Neural cell (in vitro differentiated cells): ENCODE measurements at regions not wholly inside any gene's neighbourhood (a gene's known extent, or its start where the extent isn't known, plus 50 kb on each side); places are given as distances from the start of the nearest gene placed in this dataset.

ENCODE experiments used
- H2AFZ ChIP-seq: fragments of 200-600, 300-800 bp; sonication (generic), shearing (Covaris generic); 2 replicates; pipeline ENCODE4 v1.6.0; 2014; ENCODE audit warnings: low read depth, mild to moderate bottlenecking, antibody characterized with exemption, low read length, moderate library complexity
- H3F3A ChIP-seq: fragments of 200-600 bp; shearing (Covaris generic); 2 replicates; pipeline ENCODE4 v1.6.1; 2016; ENCODE audit warnings: mild to moderate bottlenecking, moderate library complexity, mixed read lengths, antibody characterized with exemption, low read length; ENCODE audit not compliant: insufficient read depth, poor library complexity, severe bottlenecking
- H3K27ac ChIP-seq: fragments of 200-600, 300-800 bp; sonication (generic), shearing (Covaris generic); 2 replicates; pipeline ENCODE4 v1.5.1; 2014; ENCODE audit warnings: mild to moderate bottlenecking, low read length, moderate library complexity
- H3K27me3 ChIP-seq: fragments of 300-800, 200-600 bp; sonication (generic), shearing (Covaris generic); 2 replicates; pipeline ENCODE4 v1.6.0; 2014; ENCODE audit warnings: mild to moderate bottlenecking, low read depth, low read length, moderate library complexity; ENCODE audit not compliant: insufficient read depth
- H3K36me3 ChIP-seq: fragments of 300-800, 200-600 bp; sonication (generic), shearing (Covaris generic); 2 replicates; pipeline ENCODE4 v1.5.1; 2014; ENCODE audit warnings: mild to moderate bottlenecking, antibody characterized with exemption, low read length, moderate library complexity; ENCODE audit not compliant: insufficient read depth
- H3K4me2 ChIP-seq: fragments of 300-800, 200-600 bp; sonication (generic), shearing (Covaris generic); 2 replicates; pipeline ENCODE4 v1.6.0; 2014; ENCODE audit warnings: mild to moderate bottlenecking, low read length
- H3K4me3 ChIP-seq: fragments of 300-800, 200-600 bp; sonication (generic), shearing (Covaris generic); 2 replicates; pipeline ENCODE4 v1.5.1; 2014; ENCODE audit warnings: mild to moderate bottlenecking, low read length, moderate library complexity
- H3K79me2 ChIP-seq: fragments of 200-600 bp; shearing (Covaris generic); replicated peaks from 2 replicates; pipeline ENCODE4 v1.6.0; 2014; ENCODE audit warnings: mild to moderate bottlenecking, low read length, moderate library complexity; ENCODE audit not compliant: insufficient read depth
- H3K9ac ChIP-seq: fragments of 300-800, 200-600 bp; sonication (generic), shearing (Covaris generic); 2 replicates; pipeline ENCODE4 v1.6.1; 2016; ENCODE audit warnings: mild to moderate bottlenecking, low read length, mixed read lengths
- H3K9me2 ChIP-seq: fragments of 200-600 bp; shearing (Covaris generic); 2 replicates; pipeline ENCODE4 v1.6.1; 2016; ENCODE audit warnings: mild to moderate bottlenecking, low read length, mixed read lengths; ENCODE audit not compliant: insufficient read depth
- H3K9me3 ChIP-seq: fragments of 200-600, 300-800 bp; sonication (generic), shearing (Covaris generic); 2 replicates; pipeline ENCODE4 v1.6.1; 2016; ENCODE audit warnings: mild to moderate bottlenecking, mixed run types, low read length, moderate library complexity, mixed read lengths
- H4K20me1 ChIP-seq: fragments of 200-600 bp; shearing (Covaris generic); 2 replicates; pipeline ENCODE4 v1.6.1; 2016; ENCODE audit warnings: mild to moderate bottlenecking, mixed run types; ENCODE audit not compliant: insufficient read depth
- EP300 ChIP-seq: fragments of 450-650 bp; conservative IDR thresholded peaks from 2 replicates; pipeline ENCODE4 v1.6.1; 2014; ENCODE audit warnings: antibody characterized with exemption, mild to moderate bottlenecking, moderate library complexity; ENCODE audit not compliant: poor library complexity, severe bottlenecking
- EZH2 ChIP-seq: fragments of 200-600, 300-800 bp; shearing (Covaris generic), sonication (generic); IDR thresholded peaks from 2 replicates; pipeline ENCODE4 v1.6.1; 2014; ENCODE audit warnings: antibody characterized with exemption, low read length, borderline replicate concordance, mild to moderate bottlenecking; ENCODE audit not compliant: insufficient read depth, poor library complexity, severe bottlenecking
- MXI1 ChIP-seq: fragments of 450-650 bp; conservative IDR thresholded peaks from 2 replicates; pipeline ENCODE4 v1.6.1; 2014; ENCODE audit warnings: antibody characterized with exemption, mild to moderate bottlenecking; ENCODE audit not compliant: poor library complexity, severe bottlenecking
- POLR2AphosphoS5 ChIP-seq: IDR thresholded peaks from 2 replicates; pipeline ENCODE4 v1.6.1; 2012
- RAD21 ChIP-seq: fragments of 450-650 bp; conservative IDR thresholded peaks from 2 replicates; pipeline ENCODE4 v1.6.1; 2014; ENCODE audit warnings: antibody characterized with exemption, mild to moderate bottlenecking, moderate library complexity
- SMC3 ChIP-seq: fragments of 450-650 bp; conservative IDR thresholded peaks from 2 replicates; pipeline ENCODE4 v1.6.1; 2014; ENCODE audit warnings: antibody characterized with exemption, mild to moderate bottlenecking, moderate library complexity; ENCODE audit not compliant: poor library complexity
- TAF1 ChIP-seq: IDR thresholded peaks from 2 replicates; pipeline ENCODE4 v1.6.1; 2012; ENCODE audit warnings: low read depth
- TF ChIP-seq, protein P1 (sequence below): IDR thresholded peaks from 2 replicates; pipeline ENCODE4 v1.6.1; 2012; ENCODE audit warnings: borderline replicate concordance
- TF ChIP-seq, protein P2 (sequence below): fragments of 450-650 bp; IDR thresholded peaks from 2 replicates; pipeline ENCODE4 v1.5.1; 2014; ENCODE audit warnings: antibody characterized with exemption, mild to moderate bottlenecking, moderate library complexity; ENCODE audit not compliant: poor library complexity, severe bottlenecking

DNA sequence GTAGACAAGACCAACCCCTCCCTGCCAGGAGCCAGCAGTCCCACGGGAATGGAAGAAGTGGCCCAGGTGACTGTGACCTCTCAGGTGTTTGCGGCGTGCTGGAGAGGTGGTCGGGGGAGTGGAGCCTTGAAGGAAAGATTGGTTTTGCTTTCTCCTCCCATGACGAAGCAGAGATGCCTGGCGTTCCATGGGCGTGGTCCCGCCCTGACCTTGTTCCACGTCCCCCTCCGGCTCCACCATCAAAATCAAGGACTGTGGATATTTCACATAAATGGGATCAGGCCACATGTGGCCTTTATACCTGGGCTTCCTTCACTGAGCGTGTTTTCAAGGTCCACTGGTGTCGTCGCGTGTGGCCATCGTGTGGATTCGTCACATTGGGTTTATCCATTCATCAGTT lies 270.6 kb upstream of the TNRC6C start:
- H3K9ac ChIP-seq: no peak overlapping the region
- no peak overlapping the region for H3K27ac ChIP-seq
- no peaks in the 10 kb centered on the region for H3K36me3 ChIP-seq
- no peak overlapping the region for H3K4me3 ChIP-seq
- H3K27me3 ChIP-seq: no peaks in the 10 kb centered on the region
- TF ChIP-seq, protein P1, sequence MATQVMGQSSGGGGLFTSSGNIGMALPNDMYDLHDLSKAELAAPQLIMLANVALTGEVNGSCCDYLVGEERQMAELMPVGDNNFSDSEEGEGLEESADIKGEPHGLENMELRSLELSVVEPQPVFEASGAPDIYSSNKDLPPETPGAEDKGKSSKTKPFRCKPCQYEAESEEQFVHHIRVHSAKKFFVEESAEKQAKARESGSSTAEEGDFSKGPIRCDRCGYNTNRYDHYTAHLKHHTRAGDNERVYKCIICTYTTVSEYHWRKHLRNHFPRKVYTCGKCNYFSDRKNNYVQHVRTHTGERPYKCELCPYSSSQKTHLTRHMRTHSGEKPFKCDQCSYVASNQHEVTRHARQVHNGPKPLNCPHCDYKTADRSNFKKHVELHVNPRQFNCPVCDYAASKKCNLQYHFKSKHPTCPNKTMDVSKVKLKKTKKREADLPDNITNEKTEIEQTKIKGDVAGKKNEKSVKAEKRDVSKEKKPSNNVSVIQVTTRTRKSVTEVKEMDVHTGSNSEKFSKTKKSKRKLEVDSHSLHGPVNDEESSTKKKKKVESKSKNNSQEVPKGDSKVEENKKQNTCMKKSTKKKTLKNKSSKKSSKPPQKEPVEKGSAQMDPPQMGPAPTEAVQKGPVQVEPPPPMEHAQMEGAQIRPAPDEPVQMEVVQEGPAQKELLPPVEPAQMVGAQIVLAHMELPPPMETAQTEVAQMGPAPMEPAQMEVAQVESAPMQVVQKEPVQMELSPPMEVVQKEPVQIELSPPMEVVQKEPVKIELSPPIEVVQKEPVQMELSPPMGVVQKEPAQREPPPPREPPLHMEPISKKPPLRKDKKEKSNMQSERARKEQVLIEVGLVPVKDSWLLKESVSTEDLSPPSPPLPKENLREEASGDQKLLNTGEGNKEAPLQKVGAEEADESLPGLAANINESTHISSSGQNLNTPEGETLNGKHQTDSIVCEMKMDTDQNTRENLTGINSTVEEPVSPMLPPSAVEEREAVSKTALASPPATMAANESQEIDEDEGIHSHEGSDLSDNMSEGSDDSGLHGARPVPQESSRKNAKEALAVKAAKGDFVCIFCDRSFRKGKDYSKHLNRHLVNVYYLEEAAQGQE: no peak
- TF ChIP-seq EZH2 (no peak), MXI1 (no peak), POLR2AphosphoS5 (no peak), TAF1 (no peak), EP300 (no peak), RAD21 (no peak), SMC3 (no peak)
- TF ChIP-seq, protein P2, sequence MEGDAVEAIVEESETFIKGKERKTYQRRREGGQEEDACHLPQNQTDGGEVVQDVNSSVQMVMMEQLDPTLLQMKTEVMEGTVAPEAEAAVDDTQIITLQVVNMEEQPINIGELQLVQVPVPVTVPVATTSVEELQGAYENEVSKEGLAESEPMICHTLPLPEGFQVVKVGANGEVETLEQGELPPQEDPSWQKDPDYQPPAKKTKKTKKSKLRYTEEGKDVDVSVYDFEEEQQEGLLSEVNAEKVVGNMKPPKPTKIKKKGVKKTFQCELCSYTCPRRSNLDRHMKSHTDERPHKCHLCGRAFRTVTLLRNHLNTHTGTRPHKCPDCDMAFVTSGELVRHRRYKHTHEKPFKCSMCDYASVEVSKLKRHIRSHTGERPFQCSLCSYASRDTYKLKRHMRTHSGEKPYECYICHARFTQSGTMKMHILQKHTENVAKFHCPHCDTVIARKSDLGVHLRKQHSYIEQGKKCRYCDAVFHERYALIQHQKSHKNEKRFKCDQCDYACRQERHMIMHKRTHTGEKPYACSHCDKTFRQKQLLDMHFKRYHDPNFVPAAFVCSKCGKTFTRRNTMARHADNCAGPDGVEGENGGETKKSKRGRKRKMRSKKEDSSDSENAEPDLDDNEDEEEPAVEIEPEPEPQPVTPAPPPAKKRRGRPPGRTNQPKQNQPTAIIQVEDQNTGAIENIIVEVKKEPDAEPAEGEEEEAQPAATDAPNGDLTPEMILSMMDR: no peak
- H3K9me2 ChIP-seq: no peaks in the 10 kb centered on the region
- H4K20me1 ChIP-seq: no peaks in the 10 kb centered on the region
- H3K79me2 ChIP-seq: no peaks in the 10 kb centered on the region
- H3K4me2 ChIP-seq: no peak overlapping the region
- no peaks in the 10 kb centered on the region for H3F3A ChIP-seq
- H3K9me3 ChIP-seq: no peaks in the 10 kb centered on the region
- no peak overlapping the region for H2AFZ ChIP-seq

DNA sequence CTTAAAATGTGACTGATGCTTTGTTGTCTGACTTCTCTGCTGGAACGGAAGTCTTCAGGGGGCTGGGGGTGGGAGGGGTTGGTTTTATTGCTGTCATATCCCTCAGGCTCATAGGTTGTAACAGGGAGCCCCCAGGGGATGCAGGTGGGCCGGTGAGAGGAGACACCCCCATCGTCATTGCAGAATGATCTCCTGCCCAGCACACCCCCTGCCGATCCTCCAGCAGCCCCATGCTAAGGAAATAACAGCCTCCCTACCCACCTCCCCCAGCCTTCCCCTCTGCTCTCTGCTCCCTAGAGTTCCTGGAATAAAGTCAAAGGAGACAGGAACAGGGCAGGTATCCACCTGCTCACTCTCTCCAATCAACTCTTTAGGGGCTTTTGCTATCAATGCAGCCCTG lies 270.1 kb upstream of the TNRC6C start:
- Histone ChIP-seq H3K4me2 (no peak overlapping the region), H3F3A (no peaks in the 10 kb centered on the region), H2AFZ (no peak overlapping the region), H3K9me3 (no peaks in the 10 kb centered on the region), H3K36me3 (no peaks in the 10 kb centered on the region), H3K79me2 (no peaks in the 10 kb centered on the region), H3K27me3 (no peaks in the 10 kb centered on the region), H3K27ac (no peak overlapping the region), H3K9me2 (no peaks in the 10 kb centered on the region), H3K9ac (no peak overlapping the region), H4K20me1 (no peaks in the 10 kb centered on the region), H3K4me3 (no peak overlapping the region)
- TF ChIP-seq MXI1: no peak
- TF ChIP-seq RAD21: no peak
